ENCODE measurements at regions not wholly inside any gene's neighbourhood (a gene's known extent, or its start where the extent isn't known, plus 50 kb on each side); places are given as distances from the start of the nearest gene placed in this dataset.

- no peak overlapping the region for H3K4me3 ChIP-seq (ENCODE audit: low read depth, poor library complexity, severe bottlenecking)
- no peak for DNase-seq (ENCODE audit: low spot score in 2 of 2)
- no peak for TF ChIP-seq POLR2A (IDR thresholded peaks at IDR 0.05)
- intact Hi-C loops (cut with DNase I; ENCODE audit: low total_unique reads): no loop called here
- 88 to 89% methylated on average over 7 of the region's 7 CpGs for WGBS, 2 donors
Observed at GRCh38 chr14:71408362-71409030, 501.2 kb downstream of the PCNX1 start.

- H3K4me3 ChIP-seq (ENCODE audit: low read depth, poor library complexity, severe bottlenecking): no peak overlapping the region
- intact Hi-C loops (cut with DNase I; ENCODE audit: low total_unique reads): no loop called here
- no peak for DNase-seq (ENCODE audit: low spot score in 2 of 2)
- no peak for TF ChIP-seq POLR2A (IDR thresholded peaks at IDR 0.05)
- TF ChIP-seq CTCF (IDR thresholded peaks at IDR 0.05): no peak
- WGBS, 2 donors: 94 to 96% methylated on average over 5 of the region's 5 CpGs
Observed at GRCh38 chr14:71410578-71411284, 503.5 kb downstream of the PCNX1 start.

- DNase-seq (ENCODE audit: low spot score in 2 of 2): no peak
- H3K4me3 ChIP-seq (ENCODE audit: low read depth, poor library complexity, severe bottlenecking): no peak overlapping the region
- intact Hi-C loops (cut with DNase I; ENCODE audit: low total_unique reads): no loop called here
- WGBS, 2 donors: 69 to 91% methylated on average over 3 of the region's 3 CpGs
- no peak for TF ChIP-seq CTCF (IDR thresholded peaks at IDR 0.05)
- no peak for TF ChIP-seq POLR2A (IDR thresholded peaks at IDR 0.05)
Observed at GRCh38 chr14:71411285-71411595, 504.0 kb downstream of the PCNX1 start.

- TF ChIP-seq CTCF (IDR thresholded peaks at IDR 0.05): no peak
- no peak for TF ChIP-seq POLR2A (IDR thresholded peaks at IDR 0.05)
- no peak for DNase-seq (ENCODE audit: low spot score in 2 of 2)
- H3K4me3 ChIP-seq (ENCODE audit: low read depth, poor library complexity, severe bottlenecking): no peak overlapping the region
- WGBS, 2 donors: 63 to 75% methylated on average over 3 of the region's 3 CpGs
- intact Hi-C loops (cut with DNase I; ENCODE audit: low total_unique reads): no loop called here
Observed at GRCh38 chr14:71411738-71412137, 504.5 kb downstream of the PCNX1 start.

GRCh38 chr14:71414631-71415403 lies 507.6 kb downstream of the PCNX1 start:
- TF ChIP-seq CTCF (IDR thresholded peaks at IDR 0.05): no peak
- no peak for TF ChIP-seq POLR2A (IDR thresholded peaks at IDR 0.05)
- intact Hi-C loops (cut with DNase I; ENCODE audit: low total_unique reads): no loop called here
- no peak overlapping the region for H3K4me3 ChIP-seq (ENCODE audit: low read depth, poor library complexity, severe bottlenecking)
- 85 to 93% methylated on average over 5 of the region's 5 CpGs for WGBS, 2 donors
- no peak for DNase-seq (ENCODE audit: low spot score in 2 of 2)

GRCh38 chr14:71415404-71415690 lies 508.1 kb downstream of the PCNX1 start:
- WGBS, 2 donors: 60 to 65% methylated on average over 1 of the region's 1 CpG
- H3K4me3 ChIP-seq (ENCODE audit: low read depth, poor library complexity, severe bottlenecking): no peak overlapping the region
- intact Hi-C loops (cut with DNase I; ENCODE audit: low total_unique reads): no loop called here
- TF ChIP-seq CTCF (IDR thresholded peaks at IDR 0.05) (no peak), POLR2A (IDR thresholded peaks at IDR 0.05) (no peak)
- no peak for DNase-seq (ENCODE audit: low spot score in 2 of 2)

Data from lower leg skin (tissue), 4 donors.